Peyer's patch (tissue), 4 donors: ENCODE measurements at regions not wholly inside any gene's neighbourhood (a gene's known extent, or its start where the extent isn't known, plus 50 kb on each side); places are given as distances from the start of the nearest gene placed in this dataset.
"Not testable (repeated sequence)": the region's sequence is repeated elsewhere in the genome, so short reads cannot be mapped to it uniquely, and the experiment has no call there.

Experiments
- DNase-seq, 3 donors: peaks; one replicate each; pipeline ENCODE4 v3.0.0-alpha.2; 2017 to 2019
- H3K27ac ChIP-seq, 4 donors: fragments of 200-600 bp; sonication (generic); one replicate each; pipeline ENCODE4 v1.5.1; 2016 to 2019
- H3K27me3 ChIP-seq, 2 donors: fragments of 200-600 bp; sonication (generic); one replicate each; pipeline ENCODE4 v1.5.1; 2019
- H3K36me3 ChIP-seq, 3 donors: fragments of 200-600 bp; sonication (generic); one replicate each; pipeline ENCODE4 v1.5.1; 2016 to 2019
- H3K4me1 ChIP-seq, 4 donors: fragments of 200-600 bp; sonication (generic); one replicate each; pipeline ENCODE4 v1.5.1; 2016 to 2019
- H3K4me3 ChIP-seq, 4 donors: fragments of 200-600 bp; sonication (generic); 1 replicate in 3 of 4; 2 replicates in 1 of 4; pipeline ENCODE4 v1.5.1; 2016 to 2019; ENCODE audit warnings: mild to moderate bottlenecking in 1 of 4
- H3K9me3 ChIP-seq, 4 donors: fragments of 200-600 bp; sonication (generic); one replicate each; pipeline ENCODE4 v1.5.1; 2016 to 2019; ENCODE audit warnings: mild to moderate bottlenecking in 1 of 4
- CTCF ChIP-seq, 6 experiments: fragments of 450-650 bp in 4 of 6; fragments of 200-600 bp in 2 of 6; sonication (generic) in 1 of 6; IDR thresholded peaks; one replicate each; pipeline ENCODE4 v1.5.1; 2017 to 2019; ENCODE audit warnings: antibody characterized with exemption in 6 of 6, mild to moderate bottlenecking in 3 of 6, moderate library complexity in 1 of 6
- POLR2A ChIP-seq, 2 donors: fragments of 450-650 bp; IDR thresholded peaks; one replicate each; pipeline ENCODE4 v1.5.1; 2017; ENCODE audit warnings: antibody characterized with exemption in 2 of 2, mild to moderate bottlenecking in 2 of 2, moderate library complexity in 2 of 2

- H3K27ac ChIP-seq = no peak overlapping the region
- H3K27me3 ChIP-seq = no peaks in the 10 kb centered on the region
- H3K36me3 ChIP-seq = no peaks in the 10 kb centered on the region
- TF ChIP-seq CTCF (IDR thresholded peaks at IDR 0.05) (no peak), POLR2A (IDR thresholded peaks at IDR 0.05) (no peak)
- peaks cover 0 to 4% (median 0%) of the 10 kb centered on the region in 4 donors for H3K9me3 ChIP-seq
- H3K4me1 ChIP-seq = no peaks in the 10 kb centered on the region
- no peak overlapping the region for H3K4me3 ChIP-seq
- DNase-seq = no peak
These were observed 357.6 kb downstream of the DSC3 start for GRCh38 chr18:30684825-30685481.

GRCh38 chr18:30683836-30684235 lies 358.7 kb downstream of the DSC3 start:
- Histone ChIP-seq H3K27me3 (no peaks in the 10 kb centered on the region), H3K4me3 (no peak overlapping the region), H3K4me1 (no peaks in the 10 kb centered on the region)

DNA sequence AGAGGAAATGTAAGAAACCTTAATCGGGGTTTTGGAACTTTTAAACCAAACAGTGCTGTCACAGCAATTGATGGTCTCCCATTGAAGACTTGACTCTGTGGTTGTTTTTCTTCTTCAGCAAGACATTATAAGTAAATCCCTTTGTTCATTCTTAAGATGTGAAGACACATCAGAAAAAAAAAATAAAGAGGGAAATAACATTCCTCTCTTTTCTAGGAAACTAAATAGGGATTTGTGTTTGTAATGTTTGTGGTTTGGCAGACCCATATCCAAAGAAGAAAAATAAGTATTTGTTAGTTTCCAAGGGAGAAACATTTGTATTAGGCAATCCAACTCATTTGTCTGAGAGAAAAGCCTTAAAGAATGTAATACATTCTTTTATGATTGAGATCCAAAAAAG lies 359.9 kb downstream of the DSC3 start:
- Histone ChIP-seq H3K36me3 (no peaks in the 10 kb centered on the region), H3K27me3 (no peaks in the 10 kb centered on the region), H3K4me1 (no peaks in the 10 kb centered on the region), H3K27ac (peak overlapping the region in 1 of 4 donors; percentile 33), H3K4me3 (no peak overlapping the region), H3K9me3 (peaks cover 0 to 4% (median 0%) of the 10 kb centered on the region in 4 donors)
- DNase-seq = no peak
- TF ChIP-seq CTCF (IDR thresholded peaks at IDR 0.05) (no peak), POLR2A (IDR thresholded peaks at IDR 0.05) (no peak)

More at GRCh38 chr18:30683836-30684235, 358.7 kb downstream of the DSC3 start:
- no peak for DNase-seq
- Histone ChIP-seq H3K9me3 (peaks cover 0 to 4% (median 0%) of the 10 kb centered on the region in 4 donors), H3K27ac (no peak overlapping the region), H3K36me3 (no peaks in the 10 kb centered on the region)
- TF ChIP-seq POLR2A (IDR thresholded peaks at IDR 0.05) = no peak
- TF ChIP-seq CTCF (IDR thresholded peaks at IDR 0.05) = no peak

GRCh38 chr18:30679285-30679930 lies 363.1 kb downstream of the DSC3 start:
- no peak overlapping the region for H3K27ac ChIP-seq
- DNase-seq = no peak
- no peak for TF ChIP-seq POLR2A (IDR thresholded peaks at IDR 0.05)
- no peak for TF ChIP-seq CTCF (IDR thresholded peaks at IDR 0.05)
- no peaks in the 10 kb centered on the region for H3K27me3 ChIP-seq
- H3K9me3 ChIP-seq = peaks cover 0 to 4% (median 0%) of the 10 kb centered on the region in 4 donors
- no peaks in the 10 kb centered on the region for H3K36me3 ChIP-seq
- no peaks in the 10 kb centered on the region for H3K4me1 ChIP-seq
- no peak overlapping the region for H3K4me3 ChIP-seq

DNA sequence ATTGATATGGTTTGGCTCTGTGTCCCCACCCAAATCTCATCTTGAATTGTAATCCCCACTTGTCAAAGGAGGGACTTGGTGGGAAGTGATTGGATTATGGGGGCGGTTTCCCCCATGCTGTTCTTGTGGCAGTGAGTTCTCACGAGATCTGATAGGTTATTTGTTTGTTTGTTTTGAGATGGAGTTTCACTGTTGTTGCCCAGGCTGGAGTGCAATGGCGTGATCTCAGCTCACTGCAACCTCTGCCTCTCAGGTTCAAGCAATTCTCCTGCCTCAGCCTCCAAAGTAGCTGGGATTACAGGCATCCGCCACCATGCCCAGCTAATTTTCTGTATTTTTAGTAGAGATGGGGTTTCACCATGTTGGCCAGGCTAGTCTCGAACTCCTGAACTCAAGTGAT lies 364.7 kb downstream of the DSC3 start:
- H3K36me3 ChIP-seq, H3K4me3 ChIP-seq, H3K27me3 ChIP-seq, H3K27ac ChIP-seq, H3K9me3 ChIP-seq, H3K4me1 ChIP-seq, DNase-seq: not testable (repeated sequence)

DNA sequence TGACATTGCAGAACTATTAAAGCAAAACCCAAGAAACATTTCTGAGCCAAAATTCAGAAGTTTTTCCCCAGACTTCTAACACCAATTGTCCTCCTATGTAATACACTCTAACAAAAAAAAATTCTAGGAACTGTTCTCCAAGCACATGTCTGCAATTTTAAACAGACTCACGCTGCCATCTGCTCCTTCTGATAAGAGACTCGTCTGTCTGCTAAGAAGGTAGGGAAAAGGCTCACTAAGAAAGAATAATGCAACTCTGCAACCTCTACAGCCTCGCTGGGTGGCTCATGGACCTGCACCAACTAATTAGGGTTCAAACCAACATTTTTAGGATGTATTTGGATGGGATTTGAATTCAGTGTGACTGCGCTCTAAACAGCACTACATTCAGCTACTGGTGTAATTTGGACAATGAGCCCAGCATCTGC lies 366.5 kb downstream of the DSC3 start:
- DNase-seq = no peak
- peaks cover 0 to 4% (median 0%) of the 10 kb centered on the region in 4 donors for H3K9me3 ChIP-seq
- H3K36me3 ChIP-seq = no peaks in the 10 kb centered on the region
- H3K27ac ChIP-seq = no peak overlapping the region
- H3K4me3 ChIP-seq = no peak overlapping the region
- H3K4me1 ChIP-seq = no peaks in the 10 kb centered on the region
- no peak for TF ChIP-seq POLR2A (IDR thresholded peaks at IDR 0.05)
- no peak for TF ChIP-seq CTCF (IDR thresholded peaks at IDR 0.05)
- H3K27me3 ChIP-seq = no peaks in the 10 kb centered on the region
